ENCODE measurements at regions not wholly inside any gene's neighbourhood (a gene's known extent, or its start where the extent isn't known, plus 50 kb on each side); places are given as distances from the start of the nearest gene placed in this dataset.

GRCh38 chr12:124208489-124208888 is 86.4 kb upstream of the RFLNA start:
- TF ChIP-seq EZH2 (IDR thresholded peaks at IDR 0.05; ENCODE audit: insufficient read depth, poor library complexity, severe bottlenecking) (no peak), EZH2phosphoT487 (IDR thresholded peaks at IDR 0.05; ENCODE audit: insufficient read depth, low read depth) (no peak)

Measured in GM23248 (cell line).